GM18867 (cell line): ENCODE measurements at regions not wholly inside any gene's neighbourhood (a gene's known extent, or its start where the extent isn't known, plus 50 kb on each side); places are given as distances from the start of the nearest gene placed in this dataset.

Experiments used
- ATAC-seq: cut with Tn5 transposase; IDR thresholded peaks from one replicate; pipeline ENCODE4 v1.9.1; 2021; ENCODE audit warnings: mild to moderate bottlenecking, moderate library complexity; ENCODE audit not compliant: unreplicated experiment

- ATAC-seq, result no peak
These were observed 115.1 kb upstream of the CD180 start for GRCh38 chr5:67311701-67312100.

- no peak for ATAC-seq
These were observed 114.6 kb upstream of the CD180 start for GRCh38 chr5:67311208-67311607.

- no peak for ATAC-seq
These were observed 114.1 kb upstream of the CD180 start for GRCh38 chr5:67310740-67311139.

GRCh38 chr5:67310169-67310568 is 113.6 kb upstream of the CD180 start:
- no peak for ATAC-seq

- ATAC-seq, result no peak
These were observed 112.5 kb upstream of the CD180 start for GRCh38 chr5:67308988-67309688.

- no peak for ATAC-seq
These were observed 110.5 kb upstream of the CD180 start for GRCh38 chr5:67306965-67307607.

GRCh38 chr5:67305913-67306710 is 109.5 kb upstream of the CD180 start:
- no peak for ATAC-seq

- no peak for ATAC-seq
These were observed 108.8 kb upstream of the CD180 start for GRCh38 chr5:67305401-67305800.

GRCh38 chr5:67303356-67303755 is 106.8 kb upstream of the CD180 start:
- no peak for ATAC-seq

GRCh38 chr5:67301285-67301903 is 104.8 kb upstream of the CD180 start:
- ATAC-seq, result no peak

- ATAC-seq, result no peak
These were observed 103.7 kb upstream of the CD180 start for GRCh38 chr5:67300326-67300725.

- ATAC-seq, result no peak
These were observed 102.7 kb upstream of the CD180 start for GRCh38 chr5:67299231-67299735.

- ATAC-seq, result no peak
These were observed 101.4 kb upstream of the CD180 start for GRCh38 chr5:67297802-67298532.

GRCh38 chr5:67297376-67297775 is 100.8 kb upstream of the CD180 start:
- no peak for ATAC-seq

GRCh38 chr5:67294266-67294938 is 97.8 kb upstream of the CD180 start:
- ATAC-seq, result no peak

GRCh38 chr5:67293226-67293625 is 96.6 kb upstream of the CD180 start:
- no peak for ATAC-seq

- ATAC-seq, result no peak
These were observed 95.8 kb upstream of the CD180 start for GRCh38 chr5:67292201-67292940.

GRCh38 chr5:67291671-67292070 is 95.1 kb upstream of the CD180 start:
- no peak for ATAC-seq

- ATAC-seq, result no peak
These were observed 94.5 kb upstream of the CD180 start for GRCh38 chr5:67291066-67291465.
